ENCODE measurements at regions not wholly inside any gene's neighbourhood (a gene's known extent, or its start where the extent isn't known, plus 50 kb on each side); places are given as distances from the start of the nearest gene placed in this dataset.

DNA sequence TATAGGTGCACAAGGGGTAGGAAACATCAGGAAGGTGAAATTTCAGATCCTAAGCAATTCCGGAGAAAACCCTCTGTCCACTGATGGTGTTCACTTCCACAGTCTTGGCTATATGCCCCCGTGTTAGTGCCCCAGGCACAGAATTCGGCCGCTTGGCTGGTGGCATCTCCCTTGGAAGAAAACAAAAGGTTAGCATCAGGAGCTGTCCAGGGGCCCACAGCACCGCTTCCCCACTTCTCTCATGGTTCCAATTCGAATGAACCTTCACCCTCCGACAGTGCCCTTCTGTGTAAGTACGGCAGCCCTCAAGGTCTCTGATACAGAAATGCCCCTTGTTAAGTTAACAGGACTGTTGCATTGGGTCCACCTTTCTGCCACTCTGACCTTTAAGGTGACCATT, 409.0 kb downstream of the GADD45G start:
- TF ChIP-seq, protein P1, sequence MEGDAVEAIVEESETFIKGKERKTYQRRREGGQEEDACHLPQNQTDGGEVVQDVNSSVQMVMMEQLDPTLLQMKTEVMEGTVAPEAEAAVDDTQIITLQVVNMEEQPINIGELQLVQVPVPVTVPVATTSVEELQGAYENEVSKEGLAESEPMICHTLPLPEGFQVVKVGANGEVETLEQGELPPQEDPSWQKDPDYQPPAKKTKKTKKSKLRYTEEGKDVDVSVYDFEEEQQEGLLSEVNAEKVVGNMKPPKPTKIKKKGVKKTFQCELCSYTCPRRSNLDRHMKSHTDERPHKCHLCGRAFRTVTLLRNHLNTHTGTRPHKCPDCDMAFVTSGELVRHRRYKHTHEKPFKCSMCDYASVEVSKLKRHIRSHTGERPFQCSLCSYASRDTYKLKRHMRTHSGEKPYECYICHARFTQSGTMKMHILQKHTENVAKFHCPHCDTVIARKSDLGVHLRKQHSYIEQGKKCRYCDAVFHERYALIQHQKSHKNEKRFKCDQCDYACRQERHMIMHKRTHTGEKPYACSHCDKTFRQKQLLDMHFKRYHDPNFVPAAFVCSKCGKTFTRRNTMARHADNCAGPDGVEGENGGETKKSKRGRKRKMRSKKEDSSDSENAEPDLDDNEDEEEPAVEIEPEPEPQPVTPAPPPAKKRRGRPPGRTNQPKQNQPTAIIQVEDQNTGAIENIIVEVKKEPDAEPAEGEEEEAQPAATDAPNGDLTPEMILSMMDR (IDR thresholded peaks at IDR 0.05; ENCODE audit: poor library complexity): no peak
- no peak for TF ChIP-seq EZH2 (IDR thresholded peaks at IDR 0.05; ENCODE audit: borderline replicate concordance)
- TF ChIP-seq EZH2phosphoT487 (IDR thresholded peaks at IDR 0.05; ENCODE audit: low read depth, severe bottlenecking, unreplicated experiment): no peak

Measured in hepatocyte (in vitro differentiated cells).